K562 (cell line): ENCODE measurements at regions not wholly inside any gene's neighbourhood (a gene's known extent, or its start where the extent isn't known, plus 50 kb on each side); places are given as distances from the start of the nearest gene placed in this dataset.

Source experiments
- ATAC-seq: fragments of 200-7000 bp; cut with Tn5 transposase; 3 replicates; pipeline ENCODE4 v1.9.1; 2020; ENCODE audit warnings: moderate library complexity
- BruUV-seq: library from RNA; stranded (reverse); fragments of 400-500 nt; replicated peaks from 2 replicates; lab custom pipeline; 2021; lab: Mats Ljungman, UMichigan
- CTCF ChIA-PET: fragments of 300-600 bp; formaldehyde crosslinking; extraction: SDS; loops from one replicate; lab custom pipeline; 2021; ENCODE audit warnings: low intra/inter-chr PET ratio; lab: Yijun Ruan, JAX
- POLR2A ChIA-PET: fragments of 300-600, 350-650 bp; sonication (Branson Sonifier 250); formaldehyde crosslinking; extraction: SDS; loops from one replicate; lab custom pipeline; 2021; ENCODE audit warnings: antibody characterized with exemption, inconsistent platforms; lab: Yijun Ruan, JAX
- DNase-seq, 4 experiments: peaks; one replicate each; pipeline versions ENCODE4 v3.0.0 to v3.0.0-alpha.2; 2011 to 2018; ENCODE audit warnings: low spot score in 3 of 4, mixed read lengths in 3 of 4; ENCODE audit errors: extremely low read depth in 1 of 4
- FAIRE-seq: peaks from 2 replicates; lab custom pipeline; 2011; peaks lifted over from hg19 to GRCh38; lab: Jason Lieb, UNC
- H2AFZ ChIP-seq: 2 replicates; pipeline ENCODE4 v1.6.0; 2011; ENCODE audit warnings: low read depth, low read length, control low read depth, inconsistent platforms
- H3K27ac ChIP-seq: fragments of 200-600 bp; 3 replicates; pipeline ENCODE4 v1.8.0; 2011; ENCODE audit warnings: low read depth, mild to moderate bottlenecking, control low read depth, inconsistent platforms, low read length, moderate library complexity, mixed read lengths; ENCODE audit errors: extremely low read depth
- H3K27me3 ChIP-seq, 2 experiments: fragments of 300-600 bp in 1 of 2; 2 replicates in 1 of 2; 3 replicates in 1 of 2; pipeline versions ENCODE4 v1.6.0 to v1.8.0; 2011; ENCODE audit warnings: inconsistent platforms in 2 of 2, low read length in 2 of 2, mild to moderate bottlenecking in 1 of 2, mixed read lengths in 1 of 2, moderate library complexity in 1 of 2; ENCODE audit not compliant: control insufficient read depth in 2 of 2, insufficient read depth in 2 of 2
- H3K36me3 ChIP-seq: fragments of 300-600 bp; 3 replicates; pipeline ENCODE4 v1.8.0; 2011; ENCODE audit warnings: mild to moderate bottlenecking, low read length, inconsistent platforms; ENCODE audit not compliant: control insufficient read depth, insufficient read depth
- H3K4me1 ChIP-seq, 2 experiments: fragments of 200-600 bp in 1 of 2; replicated peaks in 1 of 2; 2 replicates in 1 of 2; 3 replicates in 1 of 2; pipeline versions ENCODE4 v1.5.1 to v1.8.0; 2011; ENCODE audit warnings: inconsistent platforms in 2 of 2, low read length in 2 of 2, mild to moderate bottlenecking in 1 of 2, mixed read lengths in 1 of 2, moderate library complexity in 1 of 2; ENCODE audit not compliant: control insufficient read depth in 2 of 2, insufficient read depth in 2 of 2
- H3K4me2 ChIP-seq: 2 replicates; pipeline ENCODE4 v1.6.1; 2011; ENCODE audit warnings: low read length, control low read depth, inconsistent platforms, mixed read lengths; ENCODE audit not compliant: insufficient read depth
- H3K4me3 ChIP-seq: fragments of 200-600 bp; sonication (generic), shearing (Covaris generic); 2 replicates; pipeline ENCODE4 v1.5.1; 2016; ENCODE audit warnings: control low read depth, inconsistent platforms
- H3K79me2 ChIP-seq: fragments of 200-600 bp; 3 replicates; pipeline ENCODE4 v1.8.0; 2011; ENCODE audit warnings: low read length, inconsistent platforms; ENCODE audit not compliant: control insufficient read depth, insufficient read depth
- H3K9ac ChIP-seq, 2 experiments: 2 replicates each; pipeline versions ENCODE4 v1.6.0 to v1.6.1; 2011; ENCODE audit warnings: low read depth in 2 of 2, low read length in 2 of 2, control low read depth in 1 of 2, inconsistent platforms in 1 of 2, mild to moderate bottlenecking in 1 of 2, mixed read lengths in 1 of 2; ENCODE audit not compliant: insufficient read depth in 1 of 2
- H3K9me1 ChIP-seq: one replicate; pipeline ENCODE4 v1.6.0; 2011; ENCODE audit warnings: inconsistent platforms, mild to moderate bottlenecking, low read length, moderate library complexity; ENCODE audit not compliant: control insufficient read depth, insufficient read depth
- H3K9me3 ChIP-seq: replicated peaks from 2 replicates; pipeline ENCODE4 v1.5.1; 2011; ENCODE audit warnings: low read depth, low read length, inconsistent platforms; ENCODE audit not compliant: control insufficient read depth, insufficient read depth
- H4K20me1 ChIP-seq: replicated peaks from 2 replicates; pipeline ENCODE4 v1.6.1; 2011; ENCODE audit warnings: low read length, inconsistent platforms, mixed read lengths; ENCODE audit not compliant: control insufficient read depth, insufficient read depth
- BCL6 ChIP-seq: fragments of 250-450 bp; sonication (Bioruptor Pico); IDR thresholded peaks from 2 replicates; pipeline ENCODE4 v1.4.0; 2020
- BRD4 ChIP-seq: fragments of 200-600 bp; sonication (generic); IDR thresholded peaks from 2 replicates; pipeline ENCODE4 v1.6.1; 2017; ENCODE audit warnings: inconsistent platforms
- CTCFL ChIP-seq: IDR thresholded peaks from 2 replicates; pipeline ENCODE4 v1.6.1; 2011; ENCODE audit warnings: borderline replicate concordance, low read depth, mild to moderate bottlenecking, moderate library complexity, low read length; ENCODE audit not compliant: insufficient read depth, poor library complexity, severe bottlenecking
- HNRNPH1 ChIP-seq: fragments of 200-400 bp; formaldehyde crosslinking; optimal IDR thresholded peaks from 2 replicates; pipeline ENCODE3; 2017; ENCODE audit warnings: low read depth, mild to moderate bottlenecking, low read length, moderate library complexity
- HOXB6 ChIP-seq: fragments of 250-450 bp; sonication (Bioruptor Pico); IDR thresholded peaks from 2 replicates; pipeline ENCODE4 v1.5.1; 2022; ENCODE audit warnings: mild to moderate bottlenecking, borderline replicate concordance
- KDM4B ChIP-seq, 2 experiments: fragments of 450-650 bp in 1 of 2; sonication (generic) in 1 of 2; IDR thresholded peaks; 2 replicates each; pipeline ENCODE4 v1.6.1; 2016 to 2017; ENCODE audit warnings: borderline replicate concordance in 2 of 2, antibody characterized with exemption in 1 of 2, low read depth in 1 of 2, mild to moderate bottlenecking in 1 of 2
- NR1H2 ChIP-seq: sonication (generic); formaldehyde crosslinking; IDR thresholded peaks from 2 replicates; pipeline ENCODE4 v1.4.0; 2020; ENCODE audit warnings: mild to moderate bottlenecking, missing genetic modification reagents
- RUNX1 ChIP-seq: sonication (generic); IDR thresholded peaks from 2 replicates; pipeline ENCODE4 v1.6.1; 2016; ENCODE audit warnings: antibody characterized with exemption, low read depth
- ZC3H8 ChIP-seq: fragments of 450-650 bp; IDR thresholded peaks from 2 replicates; pipeline ENCODE4 v1.6.1; 2017
- ZKSCAN8 ChIP-seq: fragments of 200-800 bp; sonication (Bioruptor generic); IDR thresholded peaks from 2 replicates; pipeline ENCODE4 v1.6.1; 2016; ENCODE audit warnings: missing genetic modification characterization, missing compliant biosample characterization
- WGBS: fragments of 100-300 bp; shearing (Covaris generic); methylation state at CpG from one replicate; pipeline ENCODE4 v1.1.6; 2016; ENCODE audit warnings: low coverage, mixed read lengths; ENCODE audit not compliant: insufficient coverage; ENCODE audit errors: missing lambda C conversion rate; 5-methylcytosine and 5-hydroxymethylcytosine counted together
- in situ Hi-C: fragments of 300-500 bp; cut with MboI; formaldehyde crosslinking; loops from 4 replicates; pipeline ENCODE4 v1.15.0; 2018; ENCODE audit warnings: inconsistent platforms, mixed read lengths
- intact Hi-C: fragments of 100-400 bp; cut with micrococcal nuclease; formaldehyde crosslinking; loops from 2 replicates; pipeline ENCODE4 v1.14.2; 2022

- no peak for DNase-seq
- TF ChIP-seq CTCFL (no peak), BCL6 (no peak), HNRNPH1 (no peak), NR1H2 (CRISPR knock-in tag) (no peak), KDM4B (IDR thresholded peaks at IDR 0.05; ENCODE audit: borderline replicate concordance in 2 of 2, low read depth in 1 of 2) (no peak), ZKSCAN8 (CRISPR knock-in tag) (no peak), HOXB6 (CRISPR knock-in tag) (no peak), ZC3H8 (no peak), BRD4 (no peak), RUNX1 (no peak)
- ChIA-PET CTCF (no interaction called here), POLR2A (no interaction called here)
- H3K9ac ChIP-seq = no peak overlapping the region
- no peak overlapping the region for H3K27ac ChIP-seq
- no TSS peak for BruUV-seq
- in situ Hi-C loops (no loop called here), intact Hi-C loops (no loop called here)
- H3K9me1 ChIP-seq = no peaks in the 10 kb centered on the region
- H3K4me2 ChIP-seq = no peak overlapping the region
- no peaks in the 10 kb centered on the region for H3K36me3 ChIP-seq
- H3K9me3 ChIP-seq = no peaks in the 10 kb centered on the region
- WGBS = 6% methylated on average over 21 of the region's 22 CpGs
- no peaks in the 10 kb centered on the region for H3K4me1 ChIP-seq
- FAIRE-seq = no peak
- no peak overlapping the region for H3K4me3 ChIP-seq
- no peaks in the 10 kb centered on the region for H3K27me3 ChIP-seq
- H3K79me2 ChIP-seq = no peaks in the 10 kb centered on the region
- no peak for ATAC-seq
- no peak overlapping the region for H2AFZ ChIP-seq
- H4K20me1 ChIP-seq = no peaks in the 10 kb centered on the region
Observed at GRCh38 chr12:127760996-127761395, 506.0 kb upstream of the TMEM132C start.
